GM21529 (cell line): ENCODE measurements at regions not wholly inside any gene's neighbourhood (a gene's known extent, or its start where the extent isn't known, plus 50 kb on each side); places are given as distances from the start of the nearest gene placed in this dataset.
A peak's percentile ranks its signal among the peaks of the same experiment; 100 is the strongest.

Experiments used
- ATAC-seq: cut with Tn5 transposase; IDR thresholded peaks from one replicate; pipeline ENCODE4 v1.9.1; 2021; ENCODE audit not compliant: unreplicated experiment

- ATAC-seq = no peak
Observed at GRCh38 chr7:13179775-13180523, 492.5 kb downstream of the ARL4A start.

DNA sequence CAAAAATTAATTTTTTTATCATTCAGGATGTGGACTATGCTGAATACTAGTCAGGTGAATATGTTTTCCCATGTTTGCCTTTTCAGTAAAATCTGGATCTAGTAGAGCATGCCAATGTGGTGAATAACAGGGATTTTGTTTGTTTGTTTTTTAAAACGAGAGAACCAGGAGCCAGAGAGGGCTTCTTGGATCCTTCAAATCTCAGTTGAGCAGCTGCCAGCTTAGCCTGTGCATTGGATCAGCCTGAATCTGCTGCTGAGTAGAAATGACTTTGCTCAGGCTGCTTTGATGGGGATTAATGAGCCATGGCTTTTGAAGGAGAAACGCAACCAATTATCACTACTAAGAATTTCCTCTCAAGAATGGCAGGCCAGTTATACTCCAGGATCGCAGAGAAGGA, 493.8 kb downstream of the ARL4A start:
- no peak for ATAC-seq

DNA sequence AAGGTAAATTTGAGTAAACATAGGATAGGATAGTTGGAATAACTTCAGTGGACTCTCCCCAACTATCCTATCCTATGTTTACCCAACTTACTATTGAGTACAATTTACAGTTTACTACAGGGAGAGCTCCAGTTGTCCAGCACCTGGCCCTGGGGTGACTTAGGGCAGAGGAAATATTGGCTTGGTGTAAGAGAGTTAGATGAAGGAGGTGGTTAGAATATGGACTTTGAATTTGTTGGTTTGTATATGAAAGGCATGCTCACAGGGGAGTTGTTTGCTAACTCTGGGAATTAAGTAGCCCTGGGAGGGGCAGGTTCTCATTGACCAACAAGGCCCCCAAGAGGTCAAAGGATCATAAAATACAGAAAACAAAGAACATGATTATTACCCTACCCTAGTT, 497.7 kb downstream of the ARL4A start:
- ATAC-seq = no peak

- ATAC-seq = no peak
Observed at GRCh38 chr7:13188236-13188805, 500.9 kb downstream of the ARL4A start.

DNA sequence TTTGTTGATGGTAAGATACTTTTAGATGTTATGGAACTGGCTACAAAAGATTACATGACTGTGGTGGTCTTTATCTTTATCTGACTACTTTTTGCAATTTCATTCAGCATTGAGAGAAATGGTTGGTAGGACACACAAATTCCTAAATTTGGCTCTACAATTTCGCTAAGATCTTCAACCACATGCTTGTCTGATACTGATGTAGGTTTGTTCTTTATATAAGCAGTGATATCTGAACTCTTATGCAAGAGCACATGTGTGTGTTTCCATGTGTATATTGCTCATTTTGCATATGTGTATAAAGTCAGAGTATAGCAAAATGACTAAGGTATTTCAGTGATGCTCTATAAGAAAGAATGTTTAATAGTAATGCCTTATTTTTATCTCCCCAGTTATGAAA, 501.5 kb downstream of the ARL4A start:
- ATAC-seq = no peak

GRCh38 chr7:13189668-13190067, 502.2 kb downstream of the ARL4A start:
- no peak for ATAC-seq

- no peak for ATAC-seq
Observed at GRCh38 chr7:13197501-13197900, 510.1 kb downstream of the ARL4A start.

GRCh38 chr7:13198036-13198435, 510.6 kb downstream of the ARL4A start:
- no peak for ATAC-seq

GRCh38 chr7:13198727-13199126, 511.3 kb downstream of the ARL4A start:
- no peak for ATAC-seq

DNA sequence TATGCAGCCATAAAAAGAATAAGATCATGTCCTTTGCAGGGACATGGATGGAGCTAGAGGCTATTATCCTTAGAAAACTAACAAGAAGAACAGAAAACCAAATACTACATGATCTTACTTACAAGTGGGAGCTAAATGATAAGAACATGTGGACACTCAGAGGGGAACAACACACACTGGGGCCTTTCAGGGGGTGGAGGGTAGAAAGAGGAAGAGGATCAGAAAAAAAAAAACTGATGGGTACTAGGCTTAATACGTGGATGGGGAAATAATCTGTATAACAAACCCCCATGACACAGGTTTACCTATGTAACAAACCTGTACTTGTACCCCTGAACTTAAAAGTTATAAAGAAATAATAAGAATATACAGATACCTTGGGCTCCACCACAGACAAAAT, 514.2 kb downstream of the ARL4A start:
- ATAC-seq = no peak

DNA sequence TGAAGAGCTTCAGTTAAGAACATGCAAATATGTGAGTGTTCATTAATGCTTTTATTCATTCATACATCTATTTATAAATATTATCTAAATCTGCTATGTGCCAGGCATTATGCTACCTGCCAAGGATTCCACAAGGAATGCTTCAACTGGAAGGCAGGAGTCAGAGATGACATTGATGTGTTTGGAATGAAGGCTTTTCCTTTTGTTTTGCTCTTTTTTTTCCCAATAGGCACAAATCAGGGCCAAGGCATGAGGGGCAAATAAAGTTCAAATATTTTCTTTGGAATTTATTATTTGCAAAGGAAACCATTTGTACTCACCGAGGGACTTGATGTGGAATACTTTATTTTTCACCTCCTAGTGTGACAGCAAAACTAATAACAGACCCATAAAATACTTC, 530.3 kb downstream of the ARL4A start:
- ATAC-seq = no peak

DNA sequence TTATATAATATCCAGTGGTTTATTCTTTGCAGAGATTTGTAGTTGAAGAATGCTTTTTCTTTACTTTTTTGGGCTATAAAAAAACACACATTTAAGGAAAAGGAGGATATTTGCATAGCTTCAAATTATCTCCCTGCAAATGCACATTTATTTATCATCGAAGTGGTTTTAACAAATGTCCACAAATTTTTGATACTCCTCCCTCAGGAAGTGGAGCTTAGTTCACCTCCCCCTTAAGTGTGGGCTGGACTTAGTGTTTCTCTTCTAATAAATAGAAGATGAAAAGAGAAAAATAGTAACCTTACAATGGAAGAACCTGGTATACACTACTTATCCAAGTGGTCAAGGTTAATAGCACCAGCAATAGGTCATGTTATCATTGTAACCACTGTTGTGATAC, 537.6 kb downstream of the ARL4A start:
- ATAC-seq = no peak

DNA sequence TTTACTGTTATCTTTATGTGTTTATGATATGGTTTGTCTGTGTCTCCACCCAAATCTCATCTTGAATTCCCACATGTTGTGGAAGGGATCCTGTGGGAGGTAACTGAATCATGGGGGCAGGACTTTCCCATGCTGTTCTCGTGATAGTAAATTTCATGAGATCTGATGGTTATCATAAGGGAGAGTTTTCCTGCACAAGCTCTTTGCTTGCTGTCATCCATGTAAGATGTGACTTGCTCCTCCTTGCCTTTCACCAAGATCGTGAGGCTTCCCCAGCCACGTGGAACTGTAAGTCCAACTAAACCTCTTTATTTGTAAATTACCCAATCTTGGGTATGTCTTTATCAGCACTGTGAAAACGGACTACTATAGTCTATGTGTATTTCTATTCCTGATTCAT, 539.0 kb downstream of the ARL4A start:
- no peak for ATAC-seq

GRCh38 chr7:13231216-13231615, 543.8 kb downstream of the ARL4A start:
- no peak for ATAC-seq

- ATAC-seq = no peak
Observed at GRCh38 chr7:13235436-13235835, 548.0 kb downstream of the ARL4A start.

GRCh38 chr7:13236026-13236425, 548.6 kb downstream of the ARL4A start:
- ATAC-seq = no peak

DNA sequence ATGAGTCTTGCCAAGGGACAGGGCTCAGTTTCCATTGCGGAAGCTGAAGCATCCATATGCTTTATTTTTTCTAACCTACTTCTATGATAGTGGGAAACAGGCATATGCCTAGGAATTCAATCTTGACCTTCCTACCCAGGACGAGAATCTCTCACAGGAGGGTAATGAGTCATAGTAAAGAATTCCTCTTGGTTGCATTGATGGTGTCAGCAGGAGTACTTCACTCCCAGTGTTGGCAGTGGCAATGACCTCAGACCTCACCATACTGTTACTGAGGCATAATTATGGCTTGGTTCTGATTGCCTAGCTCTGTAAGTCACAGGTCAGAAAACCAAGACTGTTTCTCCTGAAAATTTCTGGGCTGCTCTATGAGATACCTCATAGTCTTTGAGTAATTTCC, 552.9 kb downstream of the ARL4A start:
- ATAC-seq = no peak

- ATAC-seq = no peak
Observed at GRCh38 chr7:13241416-13241815, 554.0 kb downstream of the ARL4A start.

DNA sequence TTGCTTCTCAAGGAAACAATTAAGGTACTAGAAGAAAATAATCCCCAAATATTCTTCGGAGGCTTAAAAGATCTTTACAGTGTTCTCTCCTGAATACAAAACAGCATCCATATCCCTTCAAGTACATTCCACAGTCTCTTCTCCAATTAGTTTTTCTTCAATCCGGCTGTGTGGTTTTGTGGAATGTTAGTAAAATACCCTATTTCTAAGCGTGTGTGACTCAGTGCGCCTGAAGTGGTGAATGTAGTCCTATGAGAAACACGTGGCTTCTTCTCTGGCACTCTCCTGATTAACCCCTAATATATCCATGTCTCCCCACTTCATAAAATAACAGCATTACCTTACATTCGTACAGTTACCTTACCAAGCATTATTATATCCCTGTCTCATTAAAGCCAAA, 570.2 kb downstream of the ARL4A start:
- ATAC-seq = no peak

GRCh38 chr7:13258386-13258785, 571.0 kb downstream of the ARL4A start:
- ATAC-seq = no peak

DNA sequence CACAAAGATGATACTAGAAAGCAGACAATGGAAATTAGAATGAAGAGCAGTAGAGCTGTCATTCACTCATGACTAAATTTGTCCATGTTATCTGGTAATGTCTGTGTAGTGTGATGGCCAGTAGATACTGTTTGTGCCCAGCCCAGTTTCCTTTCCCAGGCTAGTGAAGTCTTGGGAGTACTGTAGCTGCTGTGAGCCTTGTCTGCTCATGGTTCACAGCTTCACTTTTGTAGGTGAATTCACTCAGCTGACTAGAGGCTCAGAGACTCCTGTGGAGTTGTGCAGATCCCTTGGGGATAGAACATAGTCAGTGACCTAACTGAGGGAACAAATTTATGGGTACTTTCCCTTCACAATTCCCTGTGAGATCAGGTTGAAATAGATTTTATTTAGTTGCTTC, 572.5 kb downstream of the ARL4A start:
- ATAC-seq = no peak

- peak; percentile 61 for ATAC-seq
Observed at GRCh38 chr7:13262929-13263530, 575.6 kb downstream of the ARL4A start.

DNA sequence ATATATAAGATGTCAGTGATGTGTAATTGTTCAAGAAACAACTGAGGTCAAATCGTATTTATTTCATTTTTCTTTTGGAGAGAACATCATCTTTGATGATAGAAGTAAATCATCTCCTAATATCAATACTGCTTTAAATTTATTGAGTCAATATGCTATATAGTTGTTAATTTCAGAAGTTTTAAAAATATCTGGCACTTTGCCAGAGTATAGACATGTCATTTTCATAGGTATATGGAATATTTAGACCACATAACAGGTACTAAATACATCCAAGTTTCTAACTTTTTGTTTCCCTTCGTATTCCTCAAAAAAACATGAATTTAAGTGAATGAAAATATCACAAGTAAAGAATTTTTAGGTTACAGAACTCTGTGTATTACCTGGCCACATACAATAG, 577.8 kb downstream of the ARL4A start:
- no peak for ATAC-seq
